HepG2 (cell line): ENCODE measurements at regions not wholly inside any gene's neighbourhood (a gene's known extent, or its start where the extent isn't known, plus 50 kb on each side); places are given as distances from the start of the nearest gene placed in this dataset.

Experiments
- ATAC-seq: fragments of 200-7000 bp; cut with Tn5 transposase; 3 replicates; pipeline ENCODE4 v1.9.1; 2020; ENCODE audit warnings: mild to moderate bottlenecking, moderate library complexity
- BruUV-seq: library from RNA; stranded (reverse); fragments of 400-500 nt; replicated peaks from 2 replicates; lab custom pipeline; 2021; lab: Mats Ljungman, UMichigan
- CTCF ChIA-PET: fragments of 300-600 bp; formaldehyde crosslinking; extraction: SDS; loops from one replicate; lab custom pipeline; 2021; ENCODE audit warnings: low total read pairs, inconsistent platforms, low intra/inter-chr PET ratio; lab: Yijun Ruan, JAX
- POLR2A ChIA-PET: fragments of 350-600 bp; sonication (Branson Sonifier 250); formaldehyde crosslinking; loops from one replicate; lab custom pipeline; 2020; ENCODE audit warnings: antibody characterized with exemption, inconsistent platforms; lab: Yijun Ruan, JAX
- DNase-seq: peaks from one replicate; pipeline ENCODE4 v3.0.0-alpha.2; 2015; ENCODE audit warnings: low spot score
- FAIRE-seq: peaks from 3 replicates; lab custom pipeline; 2011; peaks lifted over from hg19 to GRCh38; lab: Jason Lieb, UNC
- H2AFZ ChIP-seq: one replicate; pipeline ENCODE4 v1.6.1; 2011; ENCODE audit warnings: low read length, inconsistent platforms
- H3K27ac ChIP-seq: fragments of 300-600 bp; 3 replicates; pipeline ENCODE4 v1.8.0; 2011; ENCODE audit warnings: mixed run types, mild to moderate bottlenecking, mixed read lengths, low read length, inconsistent platforms; ENCODE audit not compliant: insufficient read depth; ENCODE audit errors: extremely low read length
- H3K27me3 ChIP-seq, 2 experiments: fragments of 200-600 bp in 1 of 2; 2 replicates in 1 of 2; 3 replicates in 1 of 2; pipeline versions ENCODE4 v1.6.0 to v1.8.0; 2011; ENCODE audit warnings: low read length in 2 of 2, mild to moderate bottlenecking in 2 of 2, moderate library complexity in 2 of 2, inconsistent platforms in 1 of 2; ENCODE audit not compliant: insufficient read depth in 2 of 2, control insufficient read depth in 1 of 2
- H3K36me3 ChIP-seq, 2 experiments: fragments of 200-600 bp in 1 of 2; replicated peaks in 1 of 2; 2 replicates in 1 of 2; 3 replicates in 1 of 2; pipeline versions ENCODE4 v1.5.1 to v1.8.0; 2011; ENCODE audit warnings: low read length in 2 of 2, inconsistent platforms in 1 of 2; ENCODE audit not compliant: insufficient read depth in 2 of 2, control insufficient read depth in 1 of 2
- H3K4me1 ChIP-seq: 2 replicates; pipeline ENCODE4 v1.5.1; 2012; ENCODE audit warnings: low read length, inconsistent platforms; ENCODE audit not compliant: insufficient read depth
- H3K4me2 ChIP-seq: 2 replicates; pipeline ENCODE4 v1.6.0; 2011; ENCODE audit warnings: low read depth, low read length, inconsistent platforms
- H3K4me3 ChIP-seq, 3 experiments: fragments of 200-600 bp in 1 of 3; sonication (generic), shearing (Covaris generic) in 1 of 3; replicated peaks in 1 of 3; 2 replicates each; pipeline ENCODE4 v1.5.1; 2011 to 2016; ENCODE audit warnings: low read length in 3 of 3, inconsistent platforms in 2 of 3, low read depth in 2 of 3, mild to moderate bottlenecking in 2 of 3, control low read depth in 1 of 3, mixed read lengths in 1 of 3; ENCODE audit not compliant: insufficient read depth in 1 of 3
- H3K79me2 ChIP-seq: one replicate; pipeline ENCODE4 v1.6.1; 2011; ENCODE audit warnings: low read length, inconsistent platforms; ENCODE audit not compliant: insufficient read depth
- H3K9ac ChIP-seq: 2 replicates; pipeline ENCODE4 v1.6.0; 2011; ENCODE audit warnings: mild to moderate bottlenecking, low read depth, low read length, inconsistent platforms; ENCODE audit not compliant: insufficient read depth
- H3K9me3 ChIP-seq: 2 replicates; pipeline ENCODE4 v1.5.1; 2012; ENCODE audit warnings: mild to moderate bottlenecking, low read length
- H4K20me1 ChIP-seq: 2 replicates; pipeline ENCODE4 v1.6.0; 2011; ENCODE audit warnings: inconsistent platforms, mild to moderate bottlenecking, low read length, moderate library complexity; ENCODE audit not compliant: insufficient read depth
- ARNTL ChIP-seq: sonication (generic); formaldehyde crosslinking; IDR thresholded peaks from 2 replicates; pipeline ENCODE4 v1.4.0; 2020; ENCODE audit warnings: mild to moderate bottlenecking, missing genetic modification reagents
- ATF5 ChIP-seq: sonication (generic); formaldehyde crosslinking; IDR thresholded peaks from 2 replicates; pipeline ENCODE4 v1.4.0; 2020; ENCODE audit warnings: mild to moderate bottlenecking, low read depth, missing genetic modification reagents
- E2F5 ChIP-seq: sonication (generic); formaldehyde crosslinking; conservative IDR thresholded peaks from 2 replicates; pipeline ENCODE4 v1.4.0; 2020; ENCODE audit warnings: missing genetic modification reagents
- GMEB1 ChIP-seq: sonication (generic); formaldehyde crosslinking; IDR thresholded peaks from 2 replicates; pipeline ENCODE4 v1.5.1; 2020; ENCODE audit warnings: missing genetic modification reagents, mild to moderate bottlenecking, borderline replicate concordance
- HNF4A ChIP-seq: sonication (generic); formaldehyde crosslinking; IDR thresholded peaks from 2 replicates; pipeline ENCODE4 v1.4.0; 2020; ENCODE audit warnings: missing genetic modification reagents
- HNRNPK ChIP-seq: fragments of 200-400 bp; formaldehyde crosslinking; IDR thresholded peaks from 2 replicates; pipeline ENCODE4 v1.6.1; 2018; ENCODE audit warnings: low read length, low read depth, moderate library complexity, mild to moderate bottlenecking; ENCODE audit not compliant: poor library complexity, severe bottlenecking
- HOXA5 ChIP-seq: sonication (generic); formaldehyde crosslinking; IDR thresholded peaks from 2 replicates; pipeline ENCODE4 v1.4.0; 2020; ENCODE audit warnings: missing genetic modification reagents
- NCOA1 ChIP-seq: sonication (generic); formaldehyde crosslinking; IDR thresholded peaks from 2 replicates; pipeline ENCODE4 v1.9.0; 2021; ENCODE audit warnings: missing genetic modification reagents
- NFIC ChIP-seq: IDR thresholded peaks from 2 replicates; pipeline ENCODE4 v1.6.1; 2012; ENCODE audit warnings: mild to moderate bottlenecking, low read length, inconsistent platforms
- POGZ ChIP-seq: sonication (generic); formaldehyde crosslinking; IDR thresholded peaks from 2 replicates; pipeline ENCODE4 v1.4.0; 2020; ENCODE audit warnings: mild to moderate bottlenecking, missing genetic modification reagents
- PRPF4 ChIP-seq: fragments of 200-400 bp; formaldehyde crosslinking; IDR thresholded peaks from 2 replicates; pipeline ENCODE4 v1.6.1; 2016; ENCODE audit warnings: low read length, low read depth; ENCODE audit not compliant: poor library complexity, severe bottlenecking
- SNRNP70 ChIP-seq: fragments of 200-400 bp; formaldehyde crosslinking; IDR thresholded peaks from 2 replicates; pipeline ENCODE4 v1.6.1; 2017; ENCODE audit warnings: mild to moderate bottlenecking, low read depth, low read length, moderate library complexity
- ZBED4 ChIP-seq: sonication (generic); formaldehyde crosslinking; IDR thresholded peaks from 2 replicates; pipeline ENCODE4 v1.4.0; 2020; ENCODE audit warnings: missing genetic modification reagents, borderline replicate concordance
- ZBTB39 ChIP-seq: sonication (generic); formaldehyde crosslinking; IDR thresholded peaks from 2 replicates; pipeline ENCODE4 v1.5.0; 2020; ENCODE audit warnings: missing genetic modification reagents
- ZNF550 ChIP-seq: sonication (generic); formaldehyde crosslinking; IDR thresholded peaks from 2 replicates; pipeline ENCODE4 v1.4.0; 2020; ENCODE audit warnings: mild to moderate bottlenecking, missing genetic modification reagents, borderline replicate concordance
- ZNF850 ChIP-seq: sonication (generic); formaldehyde crosslinking; conservative IDR thresholded peaks from 2 replicates; pipeline ENCODE4 v1.9.0; 2021; ENCODE audit warnings: mild to moderate bottlenecking, missing genetic modification reagents
- ZZZ3 ChIP-seq: sonication (generic); formaldehyde crosslinking; IDR thresholded peaks from 2 replicates; pipeline ENCODE4 v1.4.0; 2020; ENCODE audit warnings: missing genetic modification reagents, mild to moderate bottlenecking, borderline replicate concordance
- WGBS: methylation state at CpG from one replicate; pipeline ENCODE4 v1.1.6; 2017; ENCODE audit warnings: low lambda C conversion rate; 5-methylcytosine and 5-hydroxymethylcytosine counted together
- in situ Hi-C: cut with HindIII; loops from 2 replicates; pipeline ENCODE4 v1.10.0; 2017; ENCODE audit warnings: low pct_unique_long_range_greater_than_20kb; ENCODE audit not compliant: extremely low pct_ligation_motif_present
- intact Hi-C: fragments of 100-400 bp; cut with micrococcal nuclease; formaldehyde crosslinking; loops from one replicate; pipeline ENCODE4 v1.10.0; 2022; ENCODE audit not compliant: unreplicated experiment

- DNase-seq (no peak), FAIRE-seq (no peak), ATAC-seq (no peak)
- Histone ChIP-seq H3K9ac (no peak overlapping the region), H3K27me3 (no peaks in the 10 kb centered on the region), H3K4me1 (no peaks in the 10 kb centered on the region), H3K4me2 (no peak overlapping the region), H3K27ac (no peak overlapping the region), H4K20me1 (no peaks in the 10 kb centered on the region), H3K36me3 (no peaks in the 10 kb centered on the region), H3K79me2 (no peaks in the 10 kb centered on the region), H3K9me3 (no peaks in the 10 kb centered on the region; the same call in 1 of the 2 replicates), H3K4me3 (no peak overlapping the region), H2AFZ (no peak overlapping the region)
- intact Hi-C loops: no loop called here
- in situ Hi-C loops: no loop called here
- CTCF ChIA-PET: no interaction called here
- POLR2A ChIA-PET: no interaction called here
- WGBS: 7% methylated on average over 1 of the region's 1 CpG
- BruUV-seq: no TSS peak
- TF ChIP-seq PRPF4 (no peak), ATF5 (CRISPR knock-in tag) (no peak), ARNTL (CRISPR knock-in tag) (no peak), HNF4A (CRISPR knock-in tag) (no peak), SNRNP70 (no peak), E2F5 (CRISPR knock-in tag) (no peak), NCOA1 (CRISPR knock-in tag) (no peak), ZNF550 (CRISPR knock-in tag) (no peak), NFIC (no peak), ZZZ3 (CRISPR knock-in tag) (no peak), POGZ (CRISPR knock-in tag) (no peak), ZNF850 (no peak), HOXA5 (CRISPR knock-in tag) (no peak), HNRNPK (no peak), ZBED4 (no peak), GMEB1 (CRISPR knock-in tag) (no peak), ZBTB39 (no peak)
Observed at GRCh38 chr11:90594658-90595057, 371.8 kb upstream of the CHORDC1 start.
